ENCODE measurements at regions not wholly inside any gene's neighbourhood (a gene's known extent, or its start where the extent isn't known, plus 50 kb on each side); places are given as distances from the start of the nearest gene placed in this dataset.
A peak's percentile ranks its signal among the peaks of the same experiment; 100 is the strongest.
"Not testable (repeated sequence)": the region's sequence is repeated elsewhere in the genome, so short reads cannot be mapped to it uniquely, and the experiment has no call there.

DNA sequence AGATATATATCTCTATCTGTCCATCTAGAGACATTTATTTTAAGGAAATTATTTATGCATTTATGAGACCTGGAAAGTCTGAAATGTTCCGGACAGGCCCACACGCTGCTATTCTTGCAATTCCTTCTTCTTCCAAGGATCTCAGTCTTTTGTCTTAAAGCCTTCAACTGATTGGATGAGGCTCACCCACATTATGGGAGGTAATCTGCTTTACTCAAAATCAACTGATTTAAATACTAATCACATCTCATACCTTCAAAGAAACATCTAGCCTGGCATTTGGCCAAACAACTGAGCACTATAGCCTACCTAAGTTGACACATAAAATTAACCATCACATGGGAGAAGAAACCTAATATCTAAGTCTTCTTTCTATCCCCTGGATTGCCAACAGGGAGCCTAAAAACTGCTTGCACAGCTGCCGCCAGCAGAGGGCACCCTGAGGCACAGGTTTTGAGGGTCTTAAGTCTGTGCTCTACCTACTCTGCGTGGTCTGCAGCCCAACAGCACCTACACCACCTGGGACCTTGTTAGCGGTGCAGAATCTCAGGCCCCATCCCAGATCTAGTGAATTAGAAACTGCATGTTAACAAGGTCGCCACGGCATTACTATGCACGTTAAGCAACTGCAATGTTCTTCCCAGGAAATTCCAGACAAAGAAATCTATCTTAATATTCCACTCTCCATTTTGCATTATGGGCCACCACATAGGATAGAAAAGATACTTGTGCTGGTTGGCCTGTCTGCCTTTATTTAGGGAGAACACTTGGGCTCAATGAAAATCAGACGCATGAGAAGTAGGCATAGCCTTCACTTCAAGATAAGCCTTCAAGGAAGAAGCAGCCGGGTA is 249.7 kb downstream of the FOXG1 start:
- FAIRE-seq = no peak
- Histone ChIP-seq H3K27me3 (ENCODE audit: control insufficient read depth, insufficient read depth, low read length) (no peaks in the 10 kb centered on the region), H3K4me1 (ENCODE audit: control insufficient read depth in 2 of 3, insufficient read depth in 2 of 3, low read depth in 1 of 3, low read length in 3 of 3) (no peaks in the 10 kb centered on the region), H3K27ac (ENCODE audit: low read depth in 2 of 2, low read length in 2 of 2) (no peak overlapping the region), H3K4me3 (ENCODE audit: low read length in 3 of 3) (no peak overlapping the region), H3K9ac (ENCODE audit: low read length in 3 of 3) (no peak overlapping the region), H3K36me3 (ENCODE audit: control insufficient read depth in 2 of 3, insufficient read depth in 3 of 3, low read length in 3 of 3) (no peaks in the 10 kb centered on the region), H3K9me3 (ENCODE audit: control insufficient read depth in 2 of 3, insufficient read depth in 1 of 3, low read length in 3 of 3) (no peaks in the 10 kb centered on the region)
- TF ChIP-seq, protein P1, sequence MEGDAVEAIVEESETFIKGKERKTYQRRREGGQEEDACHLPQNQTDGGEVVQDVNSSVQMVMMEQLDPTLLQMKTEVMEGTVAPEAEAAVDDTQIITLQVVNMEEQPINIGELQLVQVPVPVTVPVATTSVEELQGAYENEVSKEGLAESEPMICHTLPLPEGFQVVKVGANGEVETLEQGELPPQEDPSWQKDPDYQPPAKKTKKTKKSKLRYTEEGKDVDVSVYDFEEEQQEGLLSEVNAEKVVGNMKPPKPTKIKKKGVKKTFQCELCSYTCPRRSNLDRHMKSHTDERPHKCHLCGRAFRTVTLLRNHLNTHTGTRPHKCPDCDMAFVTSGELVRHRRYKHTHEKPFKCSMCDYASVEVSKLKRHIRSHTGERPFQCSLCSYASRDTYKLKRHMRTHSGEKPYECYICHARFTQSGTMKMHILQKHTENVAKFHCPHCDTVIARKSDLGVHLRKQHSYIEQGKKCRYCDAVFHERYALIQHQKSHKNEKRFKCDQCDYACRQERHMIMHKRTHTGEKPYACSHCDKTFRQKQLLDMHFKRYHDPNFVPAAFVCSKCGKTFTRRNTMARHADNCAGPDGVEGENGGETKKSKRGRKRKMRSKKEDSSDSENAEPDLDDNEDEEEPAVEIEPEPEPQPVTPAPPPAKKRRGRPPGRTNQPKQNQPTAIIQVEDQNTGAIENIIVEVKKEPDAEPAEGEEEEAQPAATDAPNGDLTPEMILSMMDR (IDR thresholded peaks at IDR 0.05; ENCODE audit: borderline replicate concordance, extremely low read depth, insufficient read depth) = peak; percentile 55
- intact Hi-C loops (cut with DNase I) = no loop called here
- DNase-seq = peak; percentile 32 to 54 (median 46)

DNA sequence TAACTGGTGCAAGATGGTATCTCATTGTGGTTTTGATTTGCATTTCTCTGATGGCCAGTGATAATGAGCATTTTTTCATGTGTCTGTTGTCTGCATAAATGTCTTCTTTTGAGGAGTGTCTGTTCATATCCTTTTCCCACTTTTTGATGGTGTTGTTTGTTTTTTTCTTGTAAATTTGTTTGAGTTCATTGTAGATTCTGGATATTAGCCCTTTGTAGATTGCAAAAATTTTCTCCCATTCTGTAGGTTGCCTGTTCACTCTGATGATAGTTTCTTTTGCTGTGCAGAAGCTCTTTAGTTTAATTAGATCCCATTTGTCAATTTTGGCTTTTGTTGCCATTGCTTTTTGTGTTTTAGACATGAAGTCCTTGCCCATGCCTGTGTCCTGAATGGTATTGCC is 256.9 kb downstream of the FOXG1 start:
- FAIRE-seq; H3K36me3 ChIP-seq (ENCODE audit: control insufficient read depth in 2 of 3, insufficient read depth in 3 of 3, low read length in 3 of 3); H3K9me3 ChIP-seq (ENCODE audit: control insufficient read depth in 2 of 3, insufficient read depth in 1 of 3, low read length in 3 of 3); DNase-seq; intact Hi-C loops (cut with DNase I); H3K27me3 ChIP-seq (ENCODE audit: control insufficient read depth, insufficient read depth, low read length); H3K4me3 ChIP-seq (ENCODE audit: low read length in 3 of 3); H3K4me1 ChIP-seq (ENCODE audit: control insufficient read depth in 2 of 3, insufficient read depth in 2 of 3, low read depth in 1 of 3, low read length in 3 of 3); H3K9ac ChIP-seq (ENCODE audit: low read length in 3 of 3); H3K27ac ChIP-seq (ENCODE audit: low read depth in 2 of 2, low read length in 2 of 2): not testable (repeated sequence)

DNA sequence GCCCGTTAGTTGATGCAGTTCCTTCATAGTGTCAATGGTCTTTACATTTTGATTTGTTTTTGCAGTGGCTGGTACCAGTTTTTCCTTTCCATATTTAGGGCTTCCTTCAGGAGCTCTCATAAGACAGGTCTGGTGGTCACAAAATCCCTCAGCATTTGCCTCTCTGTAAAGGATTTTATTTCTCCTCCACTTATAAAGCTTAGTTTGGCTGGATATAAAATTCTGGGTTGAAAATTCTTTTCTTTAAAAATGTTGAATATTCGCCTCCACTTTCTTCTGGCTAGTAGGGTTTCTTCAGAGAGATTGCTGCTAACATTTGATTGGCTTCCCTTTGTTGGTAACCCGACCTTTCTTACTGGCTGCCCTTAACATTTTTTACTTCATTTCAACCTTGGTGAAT is 260.9 kb downstream of the FOXG1 start:
- DNase-seq; H3K4me1 ChIP-seq (ENCODE audit: control insufficient read depth in 2 of 3, insufficient read depth in 2 of 3, low read depth in 1 of 3, low read length in 3 of 3); H3K36me3 ChIP-seq (ENCODE audit: control insufficient read depth in 2 of 3, insufficient read depth in 3 of 3, low read length in 3 of 3); H3K4me3 ChIP-seq (ENCODE audit: low read length in 3 of 3); H3K9ac ChIP-seq (ENCODE audit: low read length in 3 of 3); H3K27me3 ChIP-seq (ENCODE audit: control insufficient read depth, insufficient read depth, low read length); H3K9me3 ChIP-seq (ENCODE audit: control insufficient read depth in 2 of 3, insufficient read depth in 1 of 3, low read length in 3 of 3); intact Hi-C loops (cut with DNase I); FAIRE-seq; H3K27ac ChIP-seq (ENCODE audit: low read depth in 2 of 2, low read length in 2 of 2): not testable (repeated sequence)

DNA sequence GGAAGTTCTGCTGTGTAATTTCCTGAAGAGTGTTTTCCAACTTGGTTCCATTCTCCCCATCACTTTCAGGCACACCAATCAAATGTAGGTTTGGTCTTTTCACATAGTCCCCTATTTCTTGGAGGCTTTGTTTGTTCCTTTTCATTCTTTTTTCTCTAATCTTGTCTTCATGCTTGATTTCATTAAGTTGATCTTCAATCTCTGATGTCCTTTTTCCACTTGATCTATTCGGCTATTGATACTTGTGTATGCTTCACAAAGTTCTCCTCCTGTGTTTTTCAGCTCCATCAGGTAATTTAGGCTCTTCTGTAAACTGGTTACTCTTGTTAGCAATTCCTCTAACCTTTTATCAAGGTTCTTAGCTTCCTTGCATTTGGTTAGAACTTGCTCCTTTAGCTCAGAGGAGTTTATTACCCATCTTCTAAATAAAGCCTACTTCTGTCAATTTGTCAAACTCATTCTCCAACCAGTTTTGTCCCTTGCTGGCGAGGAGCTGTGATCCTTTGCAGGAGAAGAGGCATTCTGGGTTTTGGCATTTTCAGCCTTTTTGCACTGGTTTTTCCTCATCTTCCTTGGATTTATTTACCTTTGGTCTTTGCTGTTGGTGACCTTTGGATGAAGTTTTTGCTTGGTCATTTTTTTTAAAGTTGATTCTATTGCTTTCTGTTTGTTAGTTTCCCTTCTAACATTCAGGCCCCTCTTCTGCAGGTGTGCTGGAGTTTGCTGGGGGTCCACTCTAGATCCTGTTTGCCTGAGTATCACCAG is 261.5 kb downstream of the FOXG1 start:
- DNase-seq; H3K9me3 ChIP-seq (ENCODE audit: control insufficient read depth in 2 of 3, insufficient read depth in 1 of 3, low read length in 3 of 3); intact Hi-C loops (cut with DNase I); H3K27ac ChIP-seq (ENCODE audit: low read depth in 2 of 2, low read length in 2 of 2); H3K27me3 ChIP-seq (ENCODE audit: control insufficient read depth, insufficient read depth, low read length); H3K9ac ChIP-seq (ENCODE audit: low read length in 3 of 3); H3K4me1 ChIP-seq (ENCODE audit: control insufficient read depth in 2 of 3, insufficient read depth in 2 of 3, low read depth in 1 of 3, low read length in 3 of 3); H3K4me3 ChIP-seq (ENCODE audit: low read length in 3 of 3); H3K36me3 ChIP-seq (ENCODE audit: control insufficient read depth in 2 of 3, insufficient read depth in 3 of 3, low read length in 3 of 3); FAIRE-seq: not testable (repeated sequence)
